GM12873 (cell line): ENCODE measurements at regions not wholly inside any gene's neighbourhood (a gene's known extent, or its start where the extent isn't known, plus 50 kb on each side); places are given as distances from the start of the nearest gene placed in this dataset.

ENCODE experiments used
- TF ChIP-seq, protein P1 (sequence below): IDR thresholded peaks from 2 replicates; pipeline ENCODE4 v1.5.1; 2012; ENCODE audit warnings: low read depth, mild to moderate bottlenecking, moderate library complexity, low read length, control low read depth; ENCODE audit not compliant: insufficient read depth; ENCODE audit errors: missing control alignments

DNA sequence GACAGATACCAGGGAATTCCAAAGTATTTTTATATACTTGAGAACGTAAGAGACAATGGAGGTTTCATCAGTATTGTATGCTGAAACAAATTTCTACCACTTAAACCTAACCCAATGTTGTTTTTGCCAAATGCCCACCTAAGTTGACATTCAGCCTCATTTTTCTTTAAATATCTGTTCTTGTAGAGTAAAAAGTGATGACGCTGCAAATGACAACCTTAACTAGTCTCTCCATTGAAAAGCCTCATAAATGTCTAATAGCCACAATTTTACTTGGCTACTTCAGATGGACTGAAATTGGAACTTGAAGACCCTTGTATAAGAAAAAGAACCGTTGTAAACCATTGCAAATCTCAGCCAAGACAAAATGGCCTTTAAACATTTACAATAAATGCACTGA lies 176.9 kb downstream of the CRPPA start:
- TF ChIP-seq, protein P1, sequence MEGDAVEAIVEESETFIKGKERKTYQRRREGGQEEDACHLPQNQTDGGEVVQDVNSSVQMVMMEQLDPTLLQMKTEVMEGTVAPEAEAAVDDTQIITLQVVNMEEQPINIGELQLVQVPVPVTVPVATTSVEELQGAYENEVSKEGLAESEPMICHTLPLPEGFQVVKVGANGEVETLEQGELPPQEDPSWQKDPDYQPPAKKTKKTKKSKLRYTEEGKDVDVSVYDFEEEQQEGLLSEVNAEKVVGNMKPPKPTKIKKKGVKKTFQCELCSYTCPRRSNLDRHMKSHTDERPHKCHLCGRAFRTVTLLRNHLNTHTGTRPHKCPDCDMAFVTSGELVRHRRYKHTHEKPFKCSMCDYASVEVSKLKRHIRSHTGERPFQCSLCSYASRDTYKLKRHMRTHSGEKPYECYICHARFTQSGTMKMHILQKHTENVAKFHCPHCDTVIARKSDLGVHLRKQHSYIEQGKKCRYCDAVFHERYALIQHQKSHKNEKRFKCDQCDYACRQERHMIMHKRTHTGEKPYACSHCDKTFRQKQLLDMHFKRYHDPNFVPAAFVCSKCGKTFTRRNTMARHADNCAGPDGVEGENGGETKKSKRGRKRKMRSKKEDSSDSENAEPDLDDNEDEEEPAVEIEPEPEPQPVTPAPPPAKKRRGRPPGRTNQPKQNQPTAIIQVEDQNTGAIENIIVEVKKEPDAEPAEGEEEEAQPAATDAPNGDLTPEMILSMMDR = no peak

DNA sequence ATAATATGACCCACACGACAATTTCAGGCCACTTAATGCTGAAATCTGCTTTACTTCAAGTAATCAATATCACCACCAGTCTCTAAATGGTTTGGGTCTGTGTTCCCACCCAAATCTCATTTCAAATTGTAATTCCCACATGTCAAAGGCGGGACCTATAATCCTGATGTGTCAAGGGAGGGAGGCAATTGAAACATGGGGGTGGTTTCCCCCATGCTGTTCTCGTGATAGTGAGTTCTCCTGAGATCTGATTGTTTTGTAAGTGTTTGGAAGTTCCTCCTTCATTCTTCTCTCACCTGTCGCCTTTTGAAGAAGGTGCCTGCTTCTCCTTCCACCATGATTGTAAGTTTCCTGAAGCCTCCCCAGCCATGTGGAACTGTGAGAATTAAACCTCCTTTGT lies 178.4 kb downstream of the CRPPA start:
- TF ChIP-seq, protein P1 = no peak

DNA sequence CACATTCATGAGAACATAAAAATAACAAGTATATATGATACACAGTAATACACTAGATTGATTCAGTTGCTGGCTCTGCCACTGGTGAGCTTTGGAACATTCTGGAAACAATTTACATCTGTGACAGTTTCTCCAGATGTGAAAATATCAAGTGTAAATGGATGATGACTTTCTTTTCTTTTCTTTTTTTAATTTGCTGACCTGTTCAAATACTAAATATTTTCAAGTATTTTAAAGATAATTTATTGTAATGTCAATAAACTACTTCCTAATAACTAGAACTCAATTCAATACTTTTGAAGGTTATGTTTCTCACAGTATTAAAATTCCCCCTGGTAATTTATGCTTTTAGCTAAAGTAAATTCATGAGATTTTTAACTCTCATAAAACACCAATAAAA lies 180.3 kb downstream of the CRPPA start:
- TF ChIP-seq, protein P1 = no peak

DNA sequence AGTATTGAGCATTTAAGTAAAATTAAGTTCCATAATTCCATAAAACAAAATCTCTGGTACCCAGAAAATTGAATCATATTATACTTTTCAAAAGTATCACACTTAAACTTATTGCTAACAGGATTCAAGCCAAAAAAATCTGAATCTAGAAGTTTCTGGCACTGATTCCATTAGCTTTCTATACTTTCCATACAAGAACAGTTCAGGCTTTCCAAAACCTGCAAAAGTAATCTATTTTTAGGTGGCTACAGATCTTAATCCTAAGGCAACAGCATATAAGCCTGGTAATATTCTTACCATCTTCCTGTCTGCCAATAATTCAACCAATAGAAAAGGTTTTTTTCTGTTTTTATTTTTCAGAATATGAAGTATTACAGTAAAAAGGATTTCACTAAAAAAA lies 185.0 kb downstream of the CRPPA start:
- TF ChIP-seq, protein P1 = no peak

DNA sequence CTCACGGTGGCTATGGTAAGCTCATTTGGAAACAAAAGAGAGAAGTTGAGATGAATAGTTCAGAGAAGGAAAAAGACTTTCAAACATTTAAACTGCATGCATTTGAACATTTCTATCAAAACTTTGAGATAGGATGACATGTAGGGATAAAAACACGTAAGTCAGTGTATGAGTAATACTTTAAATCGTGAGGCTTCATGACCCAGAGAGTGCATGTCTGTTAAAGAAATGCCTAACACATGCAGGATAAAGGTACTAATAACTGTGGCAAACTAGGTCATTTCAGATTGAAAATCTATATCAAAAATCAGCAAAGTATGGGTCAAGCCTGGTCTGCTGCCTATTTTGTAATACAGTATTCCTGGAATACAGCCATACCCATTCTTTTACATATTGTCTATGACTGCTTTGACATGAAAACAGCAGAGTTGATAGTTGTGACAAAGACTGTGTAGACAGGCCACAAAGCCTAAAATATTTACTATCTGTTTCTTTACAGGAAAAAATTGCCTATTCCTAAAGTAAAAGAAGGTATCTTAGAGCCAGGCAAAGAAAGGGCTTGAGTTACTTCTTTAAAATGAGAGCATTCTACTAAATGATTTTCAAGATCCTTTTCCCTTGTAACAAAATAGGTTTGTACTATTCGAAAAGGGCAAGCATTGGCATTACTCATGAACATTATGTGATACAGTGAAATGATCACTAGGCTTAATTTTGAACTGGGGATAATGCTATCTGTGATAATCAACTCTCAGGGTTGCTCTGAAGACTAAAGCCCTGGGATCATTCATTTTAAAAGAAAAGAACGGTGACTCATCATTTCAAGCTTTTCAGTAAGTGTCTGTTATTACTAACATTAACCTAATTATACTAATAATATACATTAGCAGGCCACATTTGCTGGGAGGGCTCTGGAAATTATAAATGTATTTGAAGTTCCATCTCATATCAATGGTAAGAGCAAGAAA lies 185.9 kb downstream of the CRPPA start:
- TF ChIP-seq, protein P1 = no peak

DNA sequence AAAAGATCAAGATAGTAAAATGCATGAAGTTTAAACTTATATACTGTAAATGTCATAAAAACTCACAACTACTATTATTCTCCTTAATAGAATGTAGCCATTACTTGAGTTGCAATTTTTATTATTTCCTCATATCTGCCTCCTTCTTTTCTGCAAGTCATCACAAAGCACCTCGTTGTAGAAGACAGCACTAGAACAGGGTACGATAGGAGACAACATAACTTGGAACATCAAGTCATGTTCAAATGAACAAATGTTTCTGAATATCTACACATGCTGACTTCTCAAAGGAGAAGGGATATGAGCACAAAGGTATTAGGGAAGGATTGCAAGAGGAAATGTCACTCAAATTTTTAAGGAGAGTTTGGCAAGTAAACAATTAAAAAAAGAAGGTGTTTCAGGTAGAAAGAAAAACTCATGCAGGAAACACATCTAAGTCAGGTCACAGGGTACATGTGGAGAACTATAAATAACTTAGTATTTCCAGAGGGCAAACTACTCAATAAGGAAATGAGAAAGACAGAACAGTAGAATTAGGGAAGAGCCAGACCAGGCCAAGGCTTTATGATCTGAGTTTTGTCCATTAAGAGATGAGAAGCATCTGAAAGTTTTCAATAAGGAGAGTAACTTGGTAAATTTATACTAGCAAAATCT lies 186.7 kb downstream of the CRPPA start:
- TF ChIP-seq, protein P1 = no peak

DNA sequence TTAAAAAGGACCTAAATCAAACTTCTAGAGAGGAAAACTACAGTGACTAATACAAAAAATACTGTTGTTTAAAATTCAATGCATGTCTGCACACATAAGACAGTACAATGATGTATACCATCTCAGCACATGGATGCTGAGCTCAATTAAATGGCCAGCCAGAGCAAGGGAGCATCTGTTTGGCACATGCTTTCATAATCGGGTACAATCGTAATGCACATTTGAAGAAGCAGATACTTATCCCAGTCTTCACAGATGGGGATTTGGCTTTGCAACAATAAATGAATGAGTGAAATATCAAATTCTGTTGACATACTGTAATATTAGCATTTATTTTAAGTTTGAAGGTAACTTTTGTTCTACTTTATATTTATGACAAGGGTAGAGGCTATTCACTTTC lies 187.8 kb downstream of the CRPPA start:
- TF ChIP-seq, protein P1 = no peak
